Amniotic stem cell (primary cell): ENCODE measurements at regions not wholly inside any gene's neighbourhood (a gene's known extent, or its start where the extent isn't known, plus 50 kb on each side); places are given as distances from the start of the nearest gene placed in this dataset.
"Not testable (repeated sequence)": the region's sequence is repeated elsewhere in the genome, so short reads cannot be mapped to it uniquely, and the experiment has no call there.

Experiments
- DNase-seq: peaks from one replicate; lab custom pipeline; 2025; lab: John Stamatoyannopoulos, UW

DNA sequence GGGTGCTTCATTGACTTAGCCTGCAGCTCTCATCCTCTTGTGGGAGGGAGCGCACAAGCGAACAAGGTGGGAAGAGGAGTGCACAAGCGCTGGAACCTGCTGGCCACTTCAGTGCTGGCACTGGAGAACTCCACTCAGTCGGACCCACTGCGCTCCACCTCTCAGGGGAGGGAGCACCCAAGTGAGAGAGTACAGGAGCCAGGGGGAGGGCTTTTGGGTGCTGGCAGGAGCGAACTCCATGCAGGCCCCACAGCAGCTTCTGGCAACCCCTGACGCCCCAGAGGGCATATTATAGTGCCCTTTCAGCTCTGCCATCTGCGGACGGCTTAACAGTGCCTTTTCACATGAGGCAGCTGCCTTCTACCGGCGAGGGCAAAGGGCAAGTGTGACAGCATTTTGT is 774.2 kb upstream of the COX7C start:
- DNase-seq, result no peak

DNA sequence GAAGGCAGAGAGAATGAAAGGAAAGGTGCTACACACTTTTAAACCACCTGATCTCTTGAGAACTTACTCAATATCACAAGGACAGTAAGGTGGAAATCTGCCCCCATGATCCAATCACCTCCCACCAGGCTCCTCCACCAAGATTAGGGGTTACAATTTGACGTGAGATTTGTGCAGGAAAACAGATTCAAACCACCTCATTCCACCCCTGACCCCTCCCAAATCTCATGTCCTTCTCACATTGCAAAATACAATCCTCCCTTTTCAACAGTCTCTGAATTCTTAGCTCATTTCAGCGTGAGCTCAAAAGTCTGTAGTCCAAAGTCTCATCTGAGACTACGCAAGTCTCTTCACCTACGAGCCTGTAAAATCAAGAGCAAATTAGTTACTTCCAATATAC is 768.3 kb upstream of the COX7C start:
- DNase-seq, result no peak

- no peak for DNase-seq
Measured at GRCh38 chr5:85865296-85865695, 752.4 kb upstream of the COX7C start.

GRCh38 chr5:85868070-85868469 is 749.7 kb upstream of the COX7C start:
- no peak for DNase-seq

DNA sequence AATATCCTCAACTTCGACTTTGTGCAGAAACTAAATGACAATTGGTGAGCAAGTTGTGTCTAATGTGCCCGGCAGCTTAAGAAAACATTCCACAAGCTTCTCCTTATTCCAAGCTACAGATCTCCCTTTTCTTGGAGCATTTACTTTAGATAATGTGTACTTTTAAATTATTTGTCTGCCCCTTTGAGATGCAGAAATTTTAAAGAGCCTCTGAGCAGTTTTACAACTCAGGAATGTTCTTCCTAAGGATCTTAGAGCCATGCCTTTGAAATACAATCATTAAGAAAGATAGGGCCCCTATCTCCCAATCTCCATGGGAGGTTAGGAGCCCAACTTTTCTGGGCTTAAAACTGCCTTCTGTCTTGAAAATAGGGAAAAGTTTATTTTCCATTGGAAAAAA is 723.7 kb upstream of the COX7C start:
- no peak for DNase-seq

DNA sequence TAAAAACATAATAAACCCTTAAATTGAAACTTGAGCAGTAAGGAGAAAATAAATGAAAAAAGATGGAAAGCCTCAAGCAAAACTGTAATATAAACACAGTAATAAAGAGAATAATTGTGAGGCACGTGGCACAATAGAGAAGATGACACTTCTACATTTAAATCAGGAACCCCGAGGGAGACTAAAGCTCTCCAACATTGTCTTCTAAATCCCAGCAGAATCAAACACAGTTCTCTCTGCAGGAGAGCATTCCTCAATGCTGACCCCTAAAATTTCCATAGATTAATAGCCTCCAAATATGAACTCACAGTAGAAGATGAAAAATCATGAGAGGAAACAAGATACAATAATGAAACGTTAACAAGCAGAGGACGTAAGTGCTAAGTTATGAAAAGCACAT is 721.2 kb upstream of the COX7C start:
- DNase-seq, result no peak

- DNase-seq, result no peak
Measured at GRCh38 chr5:85906460-85906859, 711.3 kb upstream of the COX7C start.

GRCh38 chr5:85910335-85910734 is 707.4 kb upstream of the COX7C start:
- DNase-seq, result no peak

GRCh38 chr5:85920984-85921383 is 696.8 kb upstream of the COX7C start:
- DNase-seq, result no peak

DNA sequence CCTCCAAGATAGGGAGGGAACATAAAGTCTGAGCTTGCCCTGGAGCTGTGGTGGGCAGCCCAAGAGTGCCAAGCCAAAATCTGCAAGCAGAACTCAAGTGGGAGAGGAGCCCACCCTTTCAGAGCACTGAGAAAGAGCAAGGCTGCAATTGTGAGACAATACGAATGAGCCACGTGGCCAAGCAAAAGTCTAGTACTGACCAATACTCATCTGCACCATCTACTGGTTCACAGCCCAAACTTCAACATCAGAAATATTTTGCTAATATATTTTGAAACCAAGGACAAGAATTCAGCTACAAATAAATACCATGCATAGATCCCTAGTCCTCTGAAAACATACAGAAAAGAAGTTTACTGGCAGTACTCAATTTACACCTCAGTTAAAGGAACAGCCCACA is 696.2 kb upstream of the COX7C start:
- DNase-seq, result no peak

DNA sequence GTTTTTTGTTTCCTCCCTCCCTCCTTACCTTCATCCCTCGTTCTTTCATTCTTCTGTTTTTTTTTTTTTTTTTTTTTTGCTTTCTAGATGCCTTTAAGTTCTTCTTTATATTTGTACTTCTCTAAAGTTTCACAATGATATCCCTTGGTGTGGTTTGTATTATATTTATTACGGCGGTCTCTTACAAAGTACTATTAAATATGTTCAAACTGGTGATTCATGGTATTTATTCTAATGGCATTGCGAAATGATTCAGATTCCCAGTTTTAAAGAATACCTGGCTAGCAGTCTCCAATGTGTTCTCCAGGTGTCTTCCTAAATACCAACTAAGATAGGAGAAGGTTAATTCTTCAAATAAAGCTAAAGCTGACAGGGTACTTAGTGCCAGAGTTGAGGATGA is 690.1 kb upstream of the COX7C start:
- no peak for DNase-seq

GRCh38 chr5:85929713-85930112 is 688.0 kb upstream of the COX7C start:
- DNase-seq, result no peak

GRCh38 chr5:85931220-85931619 is 686.5 kb upstream of the COX7C start:
- DNase-seq, result no peak

DNA sequence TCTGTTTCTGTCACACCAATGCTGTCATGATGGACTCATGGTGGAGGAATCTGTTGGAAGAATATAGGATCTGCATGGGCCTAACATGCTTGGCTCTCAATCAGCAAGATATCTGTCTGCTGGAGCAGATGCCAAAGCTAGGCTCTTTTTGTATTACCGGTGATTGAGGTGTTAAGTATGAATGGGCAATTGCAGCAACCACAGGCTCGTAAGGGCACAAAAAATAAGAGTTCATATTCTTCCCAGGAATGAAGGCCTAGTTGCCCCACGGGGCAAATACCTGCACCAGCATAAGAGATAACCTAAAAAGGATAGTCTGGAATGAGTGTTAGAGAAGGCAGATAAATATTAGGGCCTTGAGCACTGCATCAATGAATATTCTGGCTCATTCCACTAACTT is 679.5 kb upstream of the COX7C start:
- no peak for DNase-seq

DNA sequence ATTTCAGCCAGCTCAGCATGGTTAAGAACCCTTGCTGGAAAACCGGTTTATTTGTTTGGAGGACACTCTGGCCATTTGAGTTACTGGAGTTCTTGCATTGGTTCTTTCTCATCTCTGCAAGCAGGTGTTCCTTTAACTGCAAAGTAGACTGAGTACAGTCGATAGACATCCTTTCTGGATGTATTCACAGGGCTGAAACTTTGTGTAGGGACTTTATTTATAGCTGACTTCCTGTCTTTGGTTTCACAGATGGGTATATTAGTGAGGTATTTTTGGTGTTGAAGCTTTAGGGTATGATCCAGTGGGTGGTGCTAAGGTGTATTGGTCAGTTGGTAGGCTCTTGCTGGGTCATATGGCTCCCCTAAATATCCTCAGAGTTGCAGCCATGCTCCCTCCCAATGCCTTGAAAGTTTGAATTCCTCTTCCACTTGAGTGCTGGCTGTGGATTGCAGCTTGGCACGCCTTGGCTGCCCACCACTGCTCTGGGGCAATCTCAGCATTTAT is 666.0 kb upstream of the COX7C start:
- DNase-seq, result no peak

DNA sequence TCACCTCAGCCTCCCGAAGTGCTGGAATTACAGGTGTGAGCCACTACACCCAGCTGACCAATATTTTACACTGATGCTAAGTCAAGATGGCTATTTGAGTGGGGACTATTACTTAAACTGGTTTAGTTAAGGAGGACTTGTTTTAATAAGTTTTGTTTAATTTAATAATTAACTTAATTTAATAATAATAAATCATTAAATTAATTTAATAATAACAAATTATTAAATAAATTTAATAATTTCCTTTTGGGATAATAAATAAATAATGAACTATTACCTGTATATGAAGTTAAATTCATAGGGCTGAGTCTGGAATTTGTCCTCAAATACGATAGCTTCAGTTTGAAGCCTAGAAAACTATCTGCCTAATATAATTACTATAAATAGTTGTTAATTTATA is 665.1 kb upstream of the COX7C start:
- no peak for DNase-seq

GRCh38 chr5:85967681-85968080 is 650.1 kb upstream of the COX7C start:
- DNase-seq, result no peak

- no peak for DNase-seq
Measured at GRCh38 chr5:85972539-85972938, 645.2 kb upstream of the COX7C start.

DNA sequence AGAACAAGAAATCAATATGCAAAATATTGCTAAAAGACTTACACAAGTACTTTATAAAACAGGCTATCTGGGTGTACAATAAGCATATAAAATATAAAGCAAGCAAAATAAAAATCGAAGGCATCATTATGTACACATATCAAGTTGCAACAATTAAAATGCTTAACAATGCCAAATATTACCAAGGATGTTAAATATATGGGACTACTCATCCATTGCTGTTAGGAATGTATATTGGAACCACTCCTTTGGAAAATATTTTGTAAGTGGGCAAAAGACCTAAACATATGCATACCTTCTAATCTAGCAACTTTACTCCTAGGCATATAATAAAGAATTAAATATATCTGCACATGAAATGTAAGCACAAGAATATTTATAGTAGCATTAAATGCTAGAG is 632.6 kb upstream of the COX7C start:
- DNase-seq, result no peak

DNA sequence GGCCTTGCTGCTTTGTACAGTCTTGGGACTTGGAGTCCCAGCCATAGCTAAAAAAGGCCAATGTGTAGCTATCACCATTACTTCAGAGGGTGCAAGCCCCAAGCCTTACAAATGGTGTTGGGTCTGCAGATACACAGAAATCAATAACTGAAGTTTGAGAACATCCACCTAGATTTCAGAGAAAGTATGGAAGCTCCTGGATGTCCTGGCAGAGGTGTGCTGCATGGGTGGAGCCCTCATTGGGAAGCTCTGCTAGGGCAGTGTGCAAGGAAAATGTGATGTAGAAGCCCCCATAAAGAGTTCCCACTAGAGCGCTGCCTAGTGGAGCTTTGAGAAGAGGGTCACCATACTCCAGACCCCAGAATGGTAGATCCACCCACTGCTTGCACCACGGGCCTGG is 626.7 kb upstream of the COX7C start:
- DNase-seq, result no peak

GRCh38 chr5:85994653-85995052 is 623.1 kb upstream of the COX7C start:
- DNase-seq, result not testable (repeated sequence)

DNA sequence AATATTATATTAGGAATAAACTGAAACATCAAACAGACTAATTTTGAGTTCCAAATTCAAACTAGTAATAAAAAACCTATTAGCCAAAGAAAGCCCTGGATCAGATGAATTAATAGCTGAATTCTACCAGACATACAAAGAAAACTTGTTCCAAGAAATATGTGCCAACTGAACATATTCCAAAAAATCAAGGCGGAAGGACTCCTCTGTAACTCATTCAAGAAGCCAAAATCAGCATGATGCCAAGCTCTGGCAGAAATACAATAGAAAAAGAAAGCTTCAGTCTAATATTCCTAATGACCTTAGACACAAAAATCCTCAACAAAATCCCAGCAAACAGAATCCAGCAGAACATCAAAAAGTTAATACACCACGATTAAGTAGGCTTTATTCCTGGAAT is 619.1 kb upstream of the COX7C start:
- DNase-seq, result no peak

- DNase-seq, result no peak
Measured at GRCh38 chr5:86008293-86008692, 609.4 kb upstream of the COX7C start.

DNA sequence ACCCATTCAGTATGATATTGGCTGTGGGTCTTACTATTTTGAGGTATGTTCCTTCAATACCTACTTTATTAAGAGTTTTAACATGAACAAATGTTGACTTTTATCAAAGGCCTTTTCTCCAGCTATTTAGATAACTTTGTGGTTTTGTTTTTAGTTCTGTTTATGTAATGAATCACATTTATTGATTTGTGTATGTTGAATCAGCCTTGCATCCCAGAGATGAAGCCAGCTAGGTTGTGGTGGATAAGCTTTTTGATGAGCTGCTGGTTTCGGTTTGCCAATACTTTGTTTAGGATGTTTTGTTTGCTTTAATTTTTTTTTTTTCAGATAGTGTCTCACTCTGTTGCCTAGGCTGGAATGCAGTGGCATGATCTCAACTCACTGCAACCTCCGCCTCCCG is 609.0 kb upstream of the COX7C start:
- DNase-seq, result no peak

DNA sequence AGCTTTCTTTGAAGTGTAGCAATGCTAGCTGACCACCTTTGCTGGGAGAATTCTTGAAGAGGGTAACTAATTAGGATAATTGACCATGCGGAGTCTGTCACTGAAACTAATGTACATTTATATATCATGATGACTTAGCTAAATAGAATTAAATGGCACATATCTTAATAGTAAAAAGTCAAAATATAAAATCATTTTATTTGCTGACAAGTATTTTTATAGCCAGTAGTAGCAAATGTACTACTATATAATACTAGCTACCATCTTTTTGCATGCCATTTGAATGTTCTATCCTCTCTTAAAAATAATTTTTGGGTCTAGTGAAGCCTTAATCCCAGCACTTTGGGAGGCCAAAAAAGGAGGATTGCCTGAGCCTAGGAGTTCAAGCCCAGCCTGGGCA is 605.8 kb upstream of the COX7C start:
- no peak for DNase-seq
